MCF 10A (cell line): ENCODE measurements at regions not wholly inside any gene's neighbourhood (a gene's known extent, or its start where the extent isn't known, plus 50 kb on each side); places are given as distances from the start of the nearest gene placed in this dataset.

ENCODE experiments used
- BruUV-seq: library from RNA; stranded (reverse); fragments of 400-500 nt; replicated peaks from 2 replicates; lab custom pipeline; 2021; lab: Mats Ljungman, UMichigan
- CTCF ChIA-PET: fragments of 300-600 bp; sonication (Branson Sonifier 250); formaldehyde crosslinking; extraction: SDS; loops from one replicate; lab custom pipeline; 2021; ENCODE audit warnings: antibody characterized with exemption, inconsistent platforms; lab: Yijun Ruan, JAX
- POLR2A ChIA-PET: fragments of 300-600, 350-650 bp; sonication (Branson Sonifier 250); formaldehyde crosslinking; extraction: SDS; loops from one replicate; lab custom pipeline; 2020; ENCODE audit warnings: antibody characterized with exemption, inconsistent platforms; lab: Yijun Ruan, JAX
- DNase-seq: peaks from one replicate; pipeline ENCODE4 v3.0.0-alpha.2; 2018; ENCODE audit not compliant: unreplicated experiment
- H3K27ac Mint-ChIP-seq: one replicate; pipeline ENCODE4 v1.8.0; 2022; ENCODE audit warnings: mild to moderate bottlenecking, low read depth, mixed read lengths; ENCODE audit not compliant: unreplicated experiment
- H3K27me3 Mint-ChIP-seq: one replicate; pipeline ENCODE4 v1.8.0; 2022; ENCODE audit warnings: mixed read lengths; ENCODE audit not compliant: insufficient read depth, unreplicated experiment
- H3K36me3 Mint-ChIP-seq: one replicate; pipeline ENCODE4 v1.8.0; 2022; ENCODE audit warnings: mild to moderate bottlenecking, moderate library complexity, mixed read lengths; ENCODE audit not compliant: insufficient read depth, unreplicated experiment
- H3K4me1 Mint-ChIP-seq: one replicate; pipeline ENCODE4 v1.8.0; 2022; ENCODE audit warnings: mixed read lengths; ENCODE audit not compliant: insufficient read depth, unreplicated experiment
- H3K4me3 Mint-ChIP-seq: one replicate; pipeline ENCODE4 v1.8.0; 2022; ENCODE audit warnings: mild to moderate bottlenecking, moderate library complexity, mixed read lengths; ENCODE audit not compliant: unreplicated experiment
- H3K9me3 Mint-ChIP-seq: one replicate; pipeline ENCODE4 v1.8.0; 2022; ENCODE audit warnings: mixed read lengths; ENCODE audit not compliant: unreplicated experiment
- CTCF ChIP-seq: fragments of 200-600 bp; IDR thresholded peaks from one replicate; pipeline ENCODE4 v1.8.0; 2022; ENCODE audit warnings: antibody characterized with exemption, mild to moderate bottlenecking; ENCODE audit not compliant: unreplicated experiment
- intact Hi-C: fragments of 100-400 bp; cut with micrococcal nuclease; formaldehyde crosslinking; loops from 2 replicates; pipeline ENCODE4 v1.14.1; 2022

DNA sequence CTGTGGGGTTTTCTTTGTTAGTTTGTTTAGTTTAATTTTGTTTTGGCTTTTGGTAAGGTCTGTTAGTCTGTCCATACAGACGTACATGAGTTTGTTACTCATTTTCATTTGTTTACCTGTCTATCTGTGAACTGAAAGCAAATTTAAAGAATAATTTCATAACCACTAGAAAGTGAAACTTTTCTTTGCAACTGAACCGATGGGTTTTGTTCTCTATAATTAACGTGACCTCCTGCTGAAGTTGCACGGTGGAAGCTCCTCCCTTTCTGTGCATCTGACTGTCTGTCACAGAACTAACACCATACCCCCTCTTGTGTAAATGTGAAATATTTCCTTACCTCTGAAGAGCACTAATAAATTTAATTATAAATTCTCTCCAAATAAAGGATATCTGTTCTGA lies 595.5 kb downstream of the GALC start:
- H3K27me3 Mint-ChIP-seq: no peaks in the 10 kb centered on the region
- DNase-seq: no peak
- POLR2A ChIA-PET: no interaction called here
- no peaks in the 10 kb centered on the region for H3K9me3 Mint-ChIP-seq
- no peaks in the 10 kb centered on the region for H3K36me3 Mint-ChIP-seq
- CTCF ChIA-PET: no interaction called here
- intact Hi-C loops: no loop called here
- no peak overlapping the region for H3K27ac Mint-ChIP-seq
- TF ChIP-seq CTCF: no peak
- H3K4me1 Mint-ChIP-seq: peaks cover 6% of the 10 kb centered on the region
- H3K4me3 Mint-ChIP-seq: no peak overlapping the region
- no TSS peak for BruUV-seq

GRCh38 chr14:87391066-87391465 lies 601.9 kb downstream of the GALC start:
- CTCF ChIA-PET: no interaction called here
- Mint-ChIP-seq H3K36me3 (no peaks in the 10 kb centered on the region), H3K27me3 (no peaks in the 10 kb centered on the region), H3K4me3 (no peak overlapping the region), H3K4me1 (no peaks in the 10 kb centered on the region), H3K27ac (no peak overlapping the region), H3K9me3 (no peaks in the 10 kb centered on the region)
- intact Hi-C loops: no loop called here
- TF ChIP-seq CTCF: no peak
- POLR2A ChIA-PET: no interaction called here
- no peak for DNase-seq
- BruUV-seq: no TSS peak

DNA sequence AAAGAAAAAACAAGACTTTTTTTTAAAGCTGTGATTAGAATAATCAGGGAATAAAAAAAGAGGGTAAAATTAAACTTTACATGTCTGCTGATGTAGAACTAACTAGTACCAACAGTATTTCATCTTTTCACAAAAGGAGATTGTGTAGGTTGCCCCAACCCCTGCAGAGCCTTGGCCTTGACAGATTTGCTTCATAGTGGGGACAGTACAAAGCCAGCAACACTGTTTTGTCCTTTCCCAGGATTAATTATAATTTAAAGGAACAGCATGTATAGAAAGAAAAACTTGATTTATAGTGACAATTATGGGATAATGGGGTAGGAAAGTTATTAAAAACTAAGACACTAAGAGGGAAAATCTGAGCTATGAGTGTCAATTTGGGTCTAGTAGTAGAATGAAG lies 604.0 kb downstream of the GALC start:
- intact Hi-C loops: no loop called here

GRCh38 chr14:87387806-87388205 lies 605.2 kb downstream of the GALC start:
- Mint-ChIP-seq H3K27me3 (no peaks in the 10 kb centered on the region), H3K9me3 (no peaks in the 10 kb centered on the region), H3K27ac (no peak overlapping the region), H3K4me3 (no peak overlapping the region), H3K4me1 (no peaks in the 10 kb centered on the region), H3K36me3 (no peaks in the 10 kb centered on the region)
- ChIA-PET CTCF (no interaction called here), POLR2A (interaction anchor here (1.3 kb wide), 1 partner anchor 21 kb away, joined by 3 read pairs; no protein-coding TSS in a partner anchor)
- intact Hi-C loops: no loop called here
- no TSS peak for BruUV-seq
- no peak for TF ChIP-seq CTCF
- no peak for DNase-seq

More for the DNA sequence above, 604.0 kb downstream of the GALC start:
- Mint-ChIP-seq H3K36me3 (no peaks in the 10 kb centered on the region), H3K4me1 (no peaks in the 10 kb centered on the region), H3K9me3 (no peaks in the 10 kb centered on the region), H3K27me3 (no peaks in the 10 kb centered on the region), H3K4me3 (no peak overlapping the region), H3K27ac (no peak overlapping the region)
- ChIA-PET POLR2A (interaction anchor here (0.6 to 1.3 kb wide), 2 partner anchors 20 to 64 kb away, joined by 3 read pairs; no protein-coding TSS in a partner anchor), CTCF (interaction anchor here (0.7 to 0.8 kb wide), 3 partner anchors 69 to 1788 kb away, joined by 3 to 4 read pairs (median 4); no protein-coding TSS in a partner anchor)
- no peak for DNase-seq
- no peak for TF ChIP-seq CTCF
- no TSS peak for BruUV-seq
